HCT116 (cell line): ENCODE measurements at regions not wholly inside any gene's neighbourhood (a gene's known extent, or its start where the extent isn't known, plus 50 kb on each side); places are given as distances from the start of the nearest gene placed in this dataset.

Experiments used
- ATAC-seq: fragments of 200-7000 bp; cut with Tn5 transposase; 2 replicates; pipeline ENCODE4 v1.9.1; 2020; ENCODE audit warnings: mild to moderate bottlenecking, moderate library complexity
- BruUV-seq: library from RNA; stranded (reverse); fragments of 400-500 nt; replicated peaks from 2 replicates; lab custom pipeline; 2021; lab: Mats Ljungman, UMichigan
- CTCF ChIA-PET: fragments of 300-600 bp; sonication (Branson Sonifier 250); formaldehyde crosslinking; loops from one replicate; lab custom pipeline; 2021; ENCODE audit warnings: antibody characterized with exemption; lab: Charles Lee
- POLR2A ChIA-PET: fragments of 300-600, 350-600 bp; sonication (Branson Sonifier 250); formaldehyde crosslinking; loops from one replicate; lab custom pipeline; 2021; ENCODE audit warnings: antibody characterized with exemption; lab: Charles Lee
- RAD21 ChIA-PET, 2 experiments: fragments of 300-600 bp; sonication (Branson Sonifier 250); formaldehyde crosslinking; loops; one replicate each; lab custom pipeline; 2023; ENCODE audit warnings: low total read pairs in 2 of 2; ENCODE audit not compliant: uncharacterized antibody in 2 of 2, unreplicated experiment in 2 of 2, low non-redundant PET in 1 of 2; lab: Charles Lee
- DNase-seq: peaks from one replicate; pipeline ENCODE4 v3.0.0-alpha.2; 2010; ENCODE audit warnings: low read depth, low spot score
- H2AFZ ChIP-seq: fragments of 200-600 bp; shearing (Covaris generic), sonication (generic); 2 replicates; pipeline ENCODE4 v1.6.1; 2017; ENCODE audit warnings: low read depth, mixed run types, mixed read lengths, antibody characterized with exemption, low read length; ENCODE audit not compliant: poor library complexity, severe bottlenecking
- H3K27ac ChIP-seq: 2 replicates; pipeline ENCODE4 v1.5.1; 2012; ENCODE audit warnings: low read depth, low read length
- H3K27me3 ChIP-seq: fragments of 200-600 bp; sonication (generic); 2 replicates; pipeline ENCODE4 v1.6.1; 2016; ENCODE audit warnings: mixed run types, low read length, mixed read lengths; ENCODE audit not compliant: insufficient read depth
- H3K36me3 ChIP-seq, 2 experiments: fragments of 200-500 bp in 1 of 2; fragments of 200-600 bp in 1 of 2; sonication (Bioruptor generic) in 1 of 2; sonication (generic) in 1 of 2; 2 replicates each; pipeline versions ENCODE4 v1.5.1 to v1.6.1; 2014 to 2016; ENCODE audit warnings: low read length in 2 of 2, inconsistent platforms in 1 of 2, mixed read lengths in 1 of 2, mixed run types in 1 of 2; ENCODE audit not compliant: insufficient read depth in 2 of 2, control insufficient read depth in 1 of 2
- H3K4me1 ChIP-seq, 2 experiments: fragments of 200-600 bp in 1 of 2; sonication (generic) in 1 of 2; 2 replicates each; pipeline versions ENCODE4 v1.5.1 to v1.6.1; 2012 to 2017; ENCODE audit warnings: low read length in 2 of 2, inconsistent platforms in 1 of 2, mild to moderate bottlenecking in 1 of 2, mixed read lengths in 1 of 2, mixed run types in 1 of 2, moderate library complexity in 1 of 2; ENCODE audit not compliant: insufficient read depth in 2 of 2, control insufficient read depth in 1 of 2
- H3K4me2 ChIP-seq: fragments of 200-600 bp; sonication (generic); 2 replicates; pipeline ENCODE4 v1.6.1; 2017; ENCODE audit warnings: mixed run types, low read length, mixed read lengths
- H3K4me3 ChIP-seq, 2 experiments: fragments of 200-600 bp in 1 of 2; sonication (generic) in 1 of 2; replicated peaks in 1 of 2; 2 replicates each; pipeline ENCODE4 v1.5.1; 2011 to 2016; ENCODE audit warnings: low read length in 2 of 2, control low read depth in 1 of 2, low read depth in 1 of 2, mild to moderate bottlenecking in 1 of 2, mixed read lengths in 1 of 2, mixed run types in 1 of 2
- H3K79me2 ChIP-seq: fragments of 200-600 bp; sonication (generic); 2 replicates; pipeline ENCODE4 v1.6.1; 2017; ENCODE audit warnings: mild to moderate bottlenecking, mixed run types, low read length, moderate library complexity, mixed read lengths; ENCODE audit not compliant: insufficient read depth
- H3K9ac ChIP-seq: fragments of 200-600 bp; sonication (generic); 2 replicates; pipeline ENCODE4 v1.6.1; 2016; ENCODE audit warnings: low read length, mixed read lengths
- H3K9me2 ChIP-seq: fragments of 200-600 bp; sonication (generic), shearing (Covaris generic); 2 replicates; pipeline ENCODE4 v1.6.1; 2017; ENCODE audit warnings: mixed run types, mild to moderate bottlenecking, moderate library complexity; ENCODE audit not compliant: insufficient read depth
- H3K9me3 ChIP-seq, 2 experiments: fragments of 200-500 bp in 1 of 2; fragments of 200-600 bp in 1 of 2; sonication (Bioruptor generic) in 1 of 2; sonication (generic) in 1 of 2; 2 replicates each; pipeline ENCODE4 v1.6.1; 2014 to 2017; ENCODE audit warnings: low read length in 2 of 2, mixed read lengths in 2 of 2, inconsistent platforms in 1 of 2, low read depth in 1 of 2, mild to moderate bottlenecking in 1 of 2, mixed run types in 1 of 2, moderate library complexity in 1 of 2; ENCODE audit not compliant: control insufficient read depth in 1 of 2, insufficient read depth in 1 of 2
- H4K20me1 ChIP-seq: fragments of 200-600 bp; sonication (generic), shearing (Covaris generic); 2 replicates; pipeline ENCODE4 v1.6.1; 2017; ENCODE audit warnings: mixed run types, mild to moderate bottlenecking, moderate library complexity; ENCODE audit not compliant: insufficient read depth
- CBX3 ChIP-seq: IDR thresholded peaks from 2 replicates; pipeline ENCODE4 v1.6.1; 2012; ENCODE audit warnings: low read depth
- CEBPB ChIP-seq: IDR thresholded peaks from 2 replicates; pipeline ENCODE4 v1.6.1; 2012; ENCODE audit warnings: low read depth
- EGR1 ChIP-seq: IDR thresholded peaks from 2 replicates; pipeline ENCODE4 v1.6.1; 2012; ENCODE audit warnings: low read depth
- ELF1 ChIP-seq: IDR thresholded peaks from 2 replicates; pipeline ENCODE4 v1.6.1; 2012; ENCODE audit warnings: low read depth, borderline replicate concordance
- EZH2phosphoT487 ChIP-seq: fragments of 200-600 bp; IDR thresholded peaks from 2 replicates; pipeline ENCODE4 v1.6.1; 2018; ENCODE audit warnings: antibody characterized with exemption, borderline replicate concordance
- FOSL1 ChIP-seq: IDR thresholded peaks from 2 replicates; pipeline ENCODE4 v1.6.1; 2012; ENCODE audit warnings: low read depth
- JUND ChIP-seq: IDR thresholded peaks from 2 replicates; pipeline ENCODE4 v1.6.1; 2012
- POLR2AphosphoS5 ChIP-seq: IDR thresholded peaks from 2 replicates; pipeline ENCODE4 v1.6.1; 2011; ENCODE audit warnings: mild to moderate bottlenecking, low read depth, low read length, moderate library complexity
- RAD21 ChIP-seq: IDR thresholded peaks from 2 replicates; pipeline ENCODE4 v1.6.1; 2012; ENCODE audit warnings: low read depth, mild to moderate bottlenecking
- SP1 ChIP-seq: IDR thresholded peaks from 2 replicates; pipeline ENCODE4 v1.6.1; 2012; ENCODE audit warnings: low read depth
- SRF ChIP-seq: IDR thresholded peaks from 2 replicates; pipeline ENCODE4 v1.6.1; 2012; ENCODE audit warnings: low read depth
- TCF7L2 ChIP-seq: IDR thresholded peaks from 2 replicates; pipeline ENCODE4 v1.7.0; 2011; ENCODE audit warnings: borderline replicate concordance, inconsistent platforms; ENCODE audit not compliant: insufficient read depth, insufficient read length; ENCODE audit errors: extremely low read depth
- YY1 ChIP-seq: IDR thresholded peaks from 2 replicates; pipeline ENCODE4 v1.6.1; 2011; ENCODE audit warnings: low read length, low read depth, moderate library complexity, mild to moderate bottlenecking; ENCODE audit not compliant: insufficient replicate concordance; ENCODE audit errors: extremely low read depth
- ZFX ChIP-seq: fragments of 450-650 bp; IDR thresholded peaks from 2 replicates; pipeline ENCODE4 v1.6.1; 2017
- ZNF274 ChIP-seq: fragments of 200-500 bp; sonication (Bioruptor generic); IDR thresholded peaks from 2 replicates; pipeline ENCODE4 v1.6.1; 2014; ENCODE audit warnings: mild to moderate bottlenecking, low read depth, low read length, inconsistent platforms
- intact Hi-C: fragments of 100-400 bp; cut with micrococcal nuclease; formaldehyde crosslinking; loops from 2 replicates; pipeline ENCODE4 v1.10.0; 2022
- TF ChIP-seq, protein P1 (sequence below): IDR thresholded peaks from 2 replicates; pipeline ENCODE4 v1.6.1; 2012; ENCODE audit warnings: low read depth
- TF ChIP-seq, protein P2 (sequence below): IDR thresholded peaks from 2 replicates; pipeline ENCODE4 v1.6.1; 2012

DNA sequence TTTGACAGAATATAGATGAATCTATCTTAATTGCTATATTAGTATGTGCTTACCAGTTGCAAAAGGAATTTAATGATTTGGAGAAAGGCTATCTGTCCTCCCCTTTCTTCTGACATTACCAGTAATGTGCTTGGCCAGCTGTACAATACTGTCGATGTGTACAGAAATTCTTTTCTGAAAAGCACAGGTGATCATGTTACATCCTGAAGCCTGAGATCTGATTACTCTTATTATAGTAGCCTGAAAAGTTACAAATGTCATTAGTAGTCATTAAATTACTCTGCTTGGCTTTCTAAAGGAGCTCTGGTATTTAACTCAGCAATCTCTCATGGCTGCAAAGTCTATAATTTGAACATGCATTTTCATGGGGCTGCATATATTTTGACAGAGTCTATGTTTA is 209.8 kb downstream of the PTPRC start:
- POLR2A ChIA-PET = no interaction called here
- Histone ChIP-seq H3K4me2 (no peak overlapping the region), H3K27me3 (no peaks in the 10 kb centered on the region), H3K36me3 (no peaks in the 10 kb centered on the region), H3K27ac (no peak overlapping the region), H3K4me1 (no peaks in the 10 kb centered on the region), H4K20me1 (no peaks in the 10 kb centered on the region), H3K79me2 (no peaks in the 10 kb centered on the region), H3K9me2 (no peaks in the 10 kb centered on the region), H3K9me3 (no peaks in the 10 kb centered on the region), H3K9ac (no peak overlapping the region), H2AFZ (no peak overlapping the region), H3K4me3 (no peak overlapping the region)
- DNase-seq = no peak
- no peak for ATAC-seq
- TF ChIP-seq CEBPB (no peak), SRF (no peak), JUND (no peak), RAD21 (no peak), TCF7L2 (no peak), CBX3 (no peak), FOSL1 (no peak), ZNF274 (no peak), ELF1 (no peak), SP1 (no peak), EGR1 (no peak), ZFX (no peak), EZH2phosphoT487 (no peak), POLR2AphosphoS5 (no peak), YY1 (no peak)
- TF ChIP-seq, protein P1, sequence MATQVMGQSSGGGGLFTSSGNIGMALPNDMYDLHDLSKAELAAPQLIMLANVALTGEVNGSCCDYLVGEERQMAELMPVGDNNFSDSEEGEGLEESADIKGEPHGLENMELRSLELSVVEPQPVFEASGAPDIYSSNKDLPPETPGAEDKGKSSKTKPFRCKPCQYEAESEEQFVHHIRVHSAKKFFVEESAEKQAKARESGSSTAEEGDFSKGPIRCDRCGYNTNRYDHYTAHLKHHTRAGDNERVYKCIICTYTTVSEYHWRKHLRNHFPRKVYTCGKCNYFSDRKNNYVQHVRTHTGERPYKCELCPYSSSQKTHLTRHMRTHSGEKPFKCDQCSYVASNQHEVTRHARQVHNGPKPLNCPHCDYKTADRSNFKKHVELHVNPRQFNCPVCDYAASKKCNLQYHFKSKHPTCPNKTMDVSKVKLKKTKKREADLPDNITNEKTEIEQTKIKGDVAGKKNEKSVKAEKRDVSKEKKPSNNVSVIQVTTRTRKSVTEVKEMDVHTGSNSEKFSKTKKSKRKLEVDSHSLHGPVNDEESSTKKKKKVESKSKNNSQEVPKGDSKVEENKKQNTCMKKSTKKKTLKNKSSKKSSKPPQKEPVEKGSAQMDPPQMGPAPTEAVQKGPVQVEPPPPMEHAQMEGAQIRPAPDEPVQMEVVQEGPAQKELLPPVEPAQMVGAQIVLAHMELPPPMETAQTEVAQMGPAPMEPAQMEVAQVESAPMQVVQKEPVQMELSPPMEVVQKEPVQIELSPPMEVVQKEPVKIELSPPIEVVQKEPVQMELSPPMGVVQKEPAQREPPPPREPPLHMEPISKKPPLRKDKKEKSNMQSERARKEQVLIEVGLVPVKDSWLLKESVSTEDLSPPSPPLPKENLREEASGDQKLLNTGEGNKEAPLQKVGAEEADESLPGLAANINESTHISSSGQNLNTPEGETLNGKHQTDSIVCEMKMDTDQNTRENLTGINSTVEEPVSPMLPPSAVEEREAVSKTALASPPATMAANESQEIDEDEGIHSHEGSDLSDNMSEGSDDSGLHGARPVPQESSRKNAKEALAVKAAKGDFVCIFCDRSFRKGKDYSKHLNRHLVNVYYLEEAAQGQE = no peak
- TF ChIP-seq, protein P2, sequence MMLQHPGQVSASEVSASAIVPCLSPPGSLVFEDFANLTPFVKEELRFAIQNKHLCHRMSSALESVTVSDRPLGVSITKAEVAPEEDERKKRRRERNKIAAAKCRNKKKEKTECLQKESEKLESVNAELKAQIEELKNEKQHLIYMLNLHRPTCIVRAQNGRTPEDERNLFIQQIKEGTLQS = no peak
- intact Hi-C loops = no loop called here
- RAD21 ChIA-PET = no interaction called here
- BruUV-seq = no TSS peak
- CTCF ChIA-PET = no interaction called here
